C4-2B (cell line): ENCODE measurements at regions not wholly inside any gene's neighbourhood (a gene's known extent, or its start where the extent isn't known, plus 50 kb on each side); places are given as distances from the start of the nearest gene placed in this dataset.

Source experiments
- ZFX ChIP-seq: fragments of 450-650 bp; IDR thresholded peaks from 2 replicates; pipeline ENCODE4 v1.6.1; 2017
- TF ChIP-seq, protein P1 (sequence below): fragments of 450-650 bp; conservative IDR thresholded peaks from 2 replicates; pipeline ENCODE4 v1.5.1; 2017; ENCODE audit warnings: mild to moderate bottlenecking

- TF ChIP-seq, protein P1, sequence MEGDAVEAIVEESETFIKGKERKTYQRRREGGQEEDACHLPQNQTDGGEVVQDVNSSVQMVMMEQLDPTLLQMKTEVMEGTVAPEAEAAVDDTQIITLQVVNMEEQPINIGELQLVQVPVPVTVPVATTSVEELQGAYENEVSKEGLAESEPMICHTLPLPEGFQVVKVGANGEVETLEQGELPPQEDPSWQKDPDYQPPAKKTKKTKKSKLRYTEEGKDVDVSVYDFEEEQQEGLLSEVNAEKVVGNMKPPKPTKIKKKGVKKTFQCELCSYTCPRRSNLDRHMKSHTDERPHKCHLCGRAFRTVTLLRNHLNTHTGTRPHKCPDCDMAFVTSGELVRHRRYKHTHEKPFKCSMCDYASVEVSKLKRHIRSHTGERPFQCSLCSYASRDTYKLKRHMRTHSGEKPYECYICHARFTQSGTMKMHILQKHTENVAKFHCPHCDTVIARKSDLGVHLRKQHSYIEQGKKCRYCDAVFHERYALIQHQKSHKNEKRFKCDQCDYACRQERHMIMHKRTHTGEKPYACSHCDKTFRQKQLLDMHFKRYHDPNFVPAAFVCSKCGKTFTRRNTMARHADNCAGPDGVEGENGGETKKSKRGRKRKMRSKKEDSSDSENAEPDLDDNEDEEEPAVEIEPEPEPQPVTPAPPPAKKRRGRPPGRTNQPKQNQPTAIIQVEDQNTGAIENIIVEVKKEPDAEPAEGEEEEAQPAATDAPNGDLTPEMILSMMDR: no peak
- TF ChIP-seq ZFX: no peak
Observed at GRCh38 chr5:25694801-25695200, 1050.0 kb upstream of the CDH10 start.
